ENCODE measurements at regions not wholly inside any gene's neighbourhood (a gene's known extent, or its start where the extent isn't known, plus 50 kb on each side); places are given as distances from the start of the nearest gene placed in this dataset.

- Histone ChIP-seq H3K27ac (ENCODE audit: low read depth, low read length) (no peak overlapping the region), H3K4me1 (ENCODE audit: control insufficient read depth, insufficient read depth, low read length, unreplicated experiment) (no peaks in the 10 kb centered on the region), H2AFZ (ENCODE audit: low read length, unreplicated experiment) (no peak overlapping the region), H3K79me2 (ENCODE audit: control insufficient read depth, insufficient read depth, low read length, unreplicated experiment) (no peaks in the 10 kb centered on the region), H3K36me3 (ENCODE audit: insufficient read depth, low read length) (no peaks in the 10 kb centered on the region), H3K4me3 (ENCODE audit: low read depth, low read length) (no peak overlapping the region), H3K27me3 (ENCODE audit: insufficient read depth, low read length) (no peaks in the 10 kb centered on the region)
Observed at GRCh38 chr9:81361296-81361695, 328.1 kb downstream of the TLE1 start.

- Histone ChIP-seq H3K4me3 (ENCODE audit: low read depth, low read length) (no peak overlapping the region), H3K79me2 (ENCODE audit: control insufficient read depth, insufficient read depth, low read length, unreplicated experiment) (no peaks in the 10 kb centered on the region), H3K27me3 (ENCODE audit: insufficient read depth, low read length) (no peaks in the 10 kb centered on the region), H3K27ac (ENCODE audit: low read depth, low read length) (no peak overlapping the region), H2AFZ (ENCODE audit: low read length, unreplicated experiment) (no peak overlapping the region), H3K4me1 (ENCODE audit: control insufficient read depth, insufficient read depth, low read length, unreplicated experiment) (no peaks in the 10 kb centered on the region), H3K36me3 (ENCODE audit: insufficient read depth, low read length) (no peaks in the 10 kb centered on the region)
Observed at GRCh38 chr9:81351166-81351565, 338.2 kb downstream of the TLE1 start.

- H3K36me3 ChIP-seq (ENCODE audit: insufficient read depth, low read length): no peaks in the 10 kb centered on the region
- no peak overlapping the region for H3K4me3 ChIP-seq (ENCODE audit: low read depth, low read length)
- no peaks in the 10 kb centered on the region for H3K4me1 ChIP-seq (ENCODE audit: control insufficient read depth, insufficient read depth, low read length, unreplicated experiment)
- H3K27ac ChIP-seq (ENCODE audit: low read depth, low read length): no peak overlapping the region
- H3K79me2 ChIP-seq (ENCODE audit: control insufficient read depth, insufficient read depth, low read length, unreplicated experiment): no peaks in the 10 kb centered on the region
- H2AFZ ChIP-seq (ENCODE audit: low read length, unreplicated experiment): no peak overlapping the region
- no peaks in the 10 kb centered on the region for H3K27me3 ChIP-seq (ENCODE audit: insufficient read depth, low read length)
Observed at GRCh38 chr9:81344366-81344765, 345.0 kb downstream of the TLE1 start.

- Histone ChIP-seq H3K36me3 (ENCODE audit: insufficient read depth, low read length) (no peaks in the 10 kb centered on the region), H3K27me3 (ENCODE audit: insufficient read depth, low read length) (no peaks in the 10 kb centered on the region), H3K4me1 (ENCODE audit: control insufficient read depth, insufficient read depth, low read length, unreplicated experiment) (no peaks in the 10 kb centered on the region), H3K79me2 (ENCODE audit: control insufficient read depth, insufficient read depth, low read length, unreplicated experiment) (no peaks in the 10 kb centered on the region), H3K4me3 (ENCODE audit: low read depth, low read length) (no peak overlapping the region), H3K27ac (ENCODE audit: low read depth, low read length) (no peak overlapping the region), H2AFZ (ENCODE audit: low read length, unreplicated experiment) (no peak overlapping the region)
Observed at GRCh38 chr9:81335879-81336421, 353.4 kb downstream of the TLE1 start.

GRCh38 chr9:81321551-81321950, 367.8 kb downstream of the TLE1 start:
- H3K27me3 ChIP-seq (ENCODE audit: insufficient read depth, low read length): no peaks in the 10 kb centered on the region
- H3K4me1 ChIP-seq (ENCODE audit: control insufficient read depth, insufficient read depth, low read length, unreplicated experiment): peaks cover 8% of the 10 kb centered on the region
- H3K27ac ChIP-seq (ENCODE audit: low read depth, low read length): no peak overlapping the region
- no peak overlapping the region for H2AFZ ChIP-seq (ENCODE audit: low read length, unreplicated experiment)
- H3K79me2 ChIP-seq (ENCODE audit: control insufficient read depth, insufficient read depth, low read length, unreplicated experiment): no peaks in the 10 kb centered on the region
- peaks cover 4% of the 10 kb centered on the region; the same call in 1 of the 2 replicates for H3K36me3 ChIP-seq (ENCODE audit: insufficient read depth, low read length)
- H3K4me3 ChIP-seq (ENCODE audit: low read depth, low read length): no peak overlapping the region

- peaks cover 4% of the 10 kb centered on the region; the same call in 1 of the 2 replicates for H3K36me3 ChIP-seq (ENCODE audit: insufficient read depth, low read length)
- H3K4me3 ChIP-seq (ENCODE audit: low read depth, low read length): no peak overlapping the region
- H2AFZ ChIP-seq (ENCODE audit: low read length, unreplicated experiment): no peak overlapping the region
- no peak overlapping the region for H3K27ac ChIP-seq (ENCODE audit: low read depth, low read length)
- H3K4me1 ChIP-seq (ENCODE audit: control insufficient read depth, insufficient read depth, low read length, unreplicated experiment): peaks cover 8% of the 10 kb centered on the region
- H3K79me2 ChIP-seq (ENCODE audit: control insufficient read depth, insufficient read depth, low read length, unreplicated experiment): no peaks in the 10 kb centered on the region
- H3K27me3 ChIP-seq (ENCODE audit: insufficient read depth, low read length): no peaks in the 10 kb centered on the region
Observed at GRCh38 chr9:81320909-81321482, 368.4 kb downstream of the TLE1 start.

- Histone ChIP-seq H3K27me3 (ENCODE audit: insufficient read depth, low read length) (no peaks in the 10 kb centered on the region), H3K36me3 (ENCODE audit: insufficient read depth, low read length) (no peaks in the 10 kb centered on the region), H3K79me2 (ENCODE audit: control insufficient read depth, insufficient read depth, low read length, unreplicated experiment) (no peaks in the 10 kb centered on the region), H3K4me1 (ENCODE audit: control insufficient read depth, insufficient read depth, low read length, unreplicated experiment) (peaks cover 8% of the 10 kb centered on the region), H2AFZ (ENCODE audit: low read length, unreplicated experiment) (no peak overlapping the region), H3K4me3 (ENCODE audit: low read depth, low read length) (no peak overlapping the region), H3K27ac (ENCODE audit: low read depth, low read length) (no peak overlapping the region)
Observed at GRCh38 chr9:81318571-81318970, 370.8 kb downstream of the TLE1 start.

GRCh38 chr9:81317939-81318338, 371.4 kb downstream of the TLE1 start:
- peaks cover 8% of the 10 kb centered on the region for H3K4me1 ChIP-seq (ENCODE audit: control insufficient read depth, insufficient read depth, low read length, unreplicated experiment)
- H3K27ac ChIP-seq (ENCODE audit: low read depth, low read length): no peak overlapping the region
- no peaks in the 10 kb centered on the region for H3K27me3 ChIP-seq (ENCODE audit: insufficient read depth, low read length)
- no peaks in the 10 kb centered on the region for H3K36me3 ChIP-seq (ENCODE audit: insufficient read depth, low read length)
- no peak overlapping the region for H2AFZ ChIP-seq (ENCODE audit: low read length, unreplicated experiment)
- no peaks in the 10 kb centered on the region for H3K79me2 ChIP-seq (ENCODE audit: control insufficient read depth, insufficient read depth, low read length, unreplicated experiment)
- H3K4me3 ChIP-seq (ENCODE audit: low read depth, low read length): no peak overlapping the region

GRCh38 chr9:81317223-81317622, 372.1 kb downstream of the TLE1 start:
- H2AFZ ChIP-seq (ENCODE audit: low read length, unreplicated experiment): no peak overlapping the region
- H3K27ac ChIP-seq (ENCODE audit: low read depth, low read length): no peak overlapping the region
- H3K36me3 ChIP-seq (ENCODE audit: insufficient read depth, low read length): no peaks in the 10 kb centered on the region
- no peaks in the 10 kb centered on the region for H3K79me2 ChIP-seq (ENCODE audit: control insufficient read depth, insufficient read depth, low read length, unreplicated experiment)
- no peaks in the 10 kb centered on the region for H3K27me3 ChIP-seq (ENCODE audit: insufficient read depth, low read length)
- no peak overlapping the region for H3K4me3 ChIP-seq (ENCODE audit: low read depth, low read length)
- H3K4me1 ChIP-seq (ENCODE audit: control insufficient read depth, insufficient read depth, low read length, unreplicated experiment): peaks cover 8% of the 10 kb centered on the region

GRCh38 chr9:81314490-81314889, 374.9 kb downstream of the TLE1 start:
- Histone ChIP-seq H3K27me3 (ENCODE audit: insufficient read depth, low read length) (no peaks in the 10 kb centered on the region), H3K36me3 (ENCODE audit: insufficient read depth, low read length) (no peaks in the 10 kb centered on the region), H3K79me2 (ENCODE audit: control insufficient read depth, insufficient read depth, low read length, unreplicated experiment) (no peaks in the 10 kb centered on the region), H2AFZ (ENCODE audit: low read length, unreplicated experiment) (no peak overlapping the region), H3K4me1 (ENCODE audit: control insufficient read depth, insufficient read depth, low read length, unreplicated experiment) (peaks cover 8% of the 10 kb centered on the region), H3K4me3 (ENCODE audit: low read depth, low read length) (no peak overlapping the region), H3K27ac (ENCODE audit: low read depth, low read length) (no peak overlapping the region)

- Histone ChIP-seq H3K27ac (ENCODE audit: low read depth, low read length) (no peak overlapping the region), H3K4me1 (ENCODE audit: control insufficient read depth, insufficient read depth, low read length, unreplicated experiment) (peaks cover 7% of the 10 kb centered on the region), H3K27me3 (ENCODE audit: insufficient read depth, low read length) (no peaks in the 10 kb centered on the region), H2AFZ (ENCODE audit: low read length, unreplicated experiment) (no peak overlapping the region), H3K79me2 (ENCODE audit: control insufficient read depth, insufficient read depth, low read length, unreplicated experiment) (no peaks in the 10 kb centered on the region), H3K36me3 (ENCODE audit: insufficient read depth, low read length) (no peaks in the 10 kb centered on the region), H3K4me3 (ENCODE audit: low read depth, low read length) (no peak overlapping the region)
Observed at GRCh38 chr9:81313877-81314276, 375.5 kb downstream of the TLE1 start.
